ENCODE measurements at regions not wholly inside any gene's neighbourhood (a gene's known extent, or its start where the extent isn't known, plus 50 kb on each side); places are given as distances from the start of the nearest gene placed in this dataset.

- DNase-seq: no peak
Observed at GRCh38 chr4:3343358-3343757, 50.5 kb downstream of the RGS12 start.

DNA sequence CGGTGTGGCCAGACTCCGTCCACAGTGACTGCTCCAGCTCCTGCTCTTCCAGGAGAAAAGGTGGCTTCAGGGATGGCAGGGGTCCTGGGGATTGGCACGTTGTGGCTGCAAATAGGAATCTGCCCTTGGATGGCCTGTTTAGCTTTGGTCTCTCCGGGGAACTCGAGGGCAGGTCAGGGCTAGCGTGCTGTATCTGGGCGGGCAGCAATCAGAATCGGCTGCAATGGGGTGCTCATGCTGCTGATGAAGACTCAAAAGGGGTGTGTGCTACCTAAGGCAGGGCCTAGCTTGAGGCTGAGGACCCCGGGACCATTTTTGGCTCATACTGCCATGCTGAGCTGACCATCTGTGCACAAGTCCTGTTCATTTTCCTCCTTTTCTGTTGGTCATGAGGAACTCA, 51.3 kb downstream of the RGS12 start:
- DNase-seq: no peak

DNA sequence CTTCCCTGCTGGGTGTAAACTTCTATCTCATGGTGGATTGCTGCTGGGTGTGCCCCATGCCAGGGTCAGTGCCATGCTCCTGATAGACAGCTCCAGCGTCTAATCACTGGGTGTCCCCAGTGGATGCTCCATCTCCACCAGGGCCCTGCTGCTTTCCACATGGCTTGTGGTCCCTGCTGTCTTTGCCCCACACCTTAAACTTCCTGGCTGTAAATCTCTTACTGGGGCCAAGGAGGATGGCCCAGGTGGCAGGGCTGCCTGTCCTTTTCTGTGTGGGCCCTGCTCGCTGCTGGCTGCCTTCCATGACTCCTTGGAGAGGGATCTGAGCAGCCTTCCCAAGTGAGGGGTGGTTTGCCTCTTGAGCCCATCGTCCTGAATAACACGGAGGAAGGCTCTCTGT, 51.8 kb downstream of the RGS12 start:
- DNase-seq: no peak

- no peak for DNase-seq
Observed at GRCh38 chr4:3345384-3345783, 52.6 kb downstream of the RGS12 start.

DNA sequence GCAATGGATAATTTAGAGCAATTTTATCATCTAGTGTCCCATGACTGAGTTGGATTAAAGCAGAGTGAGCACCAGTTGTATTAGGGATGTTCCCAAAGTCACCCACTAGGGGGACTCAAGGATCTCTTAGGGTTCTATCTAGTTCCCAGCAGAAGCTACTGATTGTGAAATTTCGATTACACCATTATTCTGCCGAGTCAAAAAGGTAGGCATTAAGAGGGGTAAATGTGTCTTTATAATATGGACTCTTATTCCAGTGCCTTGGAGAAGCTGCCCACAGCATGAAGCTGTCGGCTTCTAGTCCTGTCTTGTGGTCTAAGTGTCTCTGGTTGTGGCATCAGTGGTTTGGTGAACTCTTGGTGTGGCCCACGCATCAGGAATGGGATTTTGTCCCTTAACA, 53.3 kb downstream of the RGS12 start:
- peak; percentile 55 for DNase-seq

DNA sequence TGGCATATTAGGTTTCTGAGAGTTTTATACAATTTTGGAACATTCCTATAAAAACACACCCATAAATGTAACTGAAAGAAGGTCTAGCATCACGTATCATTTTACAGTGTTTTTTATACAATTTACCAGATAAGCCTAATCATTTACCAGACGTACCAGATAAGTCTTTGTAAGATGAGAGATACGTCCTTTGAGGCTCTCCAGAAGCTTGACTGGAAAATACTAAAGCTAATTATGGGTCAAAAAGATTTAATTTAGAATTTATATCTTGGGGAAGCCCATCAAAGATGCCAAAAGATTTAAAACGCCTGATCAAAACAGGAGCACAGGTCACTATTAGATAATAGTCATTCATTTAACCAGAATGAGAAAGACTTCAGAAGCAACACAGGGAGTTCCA, 55.0 kb downstream of the RGS12 start:
- DNase-seq: no peak

- DNase-seq: no peak
Observed at GRCh38 chr4:3348621-3349020, 55.8 kb downstream of the RGS12 start.

DNA sequence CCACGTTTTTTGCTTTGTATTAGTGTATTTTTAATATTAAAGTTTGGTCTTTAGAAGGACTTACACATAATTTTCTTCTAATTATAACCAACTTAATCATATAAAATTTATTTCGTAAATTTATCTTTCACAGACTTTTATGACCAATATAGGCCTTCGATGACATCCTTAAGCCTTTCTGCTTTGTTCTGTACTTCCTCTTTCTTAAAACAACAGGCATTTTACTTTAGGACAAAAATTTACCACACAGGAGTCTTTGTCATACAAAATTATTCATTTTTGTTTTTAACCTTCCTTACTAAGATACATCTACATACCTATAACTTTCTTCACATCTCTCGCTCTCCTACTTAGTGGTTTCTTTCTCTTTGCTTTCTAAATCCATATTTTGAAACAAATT, 56.3 kb downstream of the RGS12 start:
- DNase-seq: no peak

DNA sequence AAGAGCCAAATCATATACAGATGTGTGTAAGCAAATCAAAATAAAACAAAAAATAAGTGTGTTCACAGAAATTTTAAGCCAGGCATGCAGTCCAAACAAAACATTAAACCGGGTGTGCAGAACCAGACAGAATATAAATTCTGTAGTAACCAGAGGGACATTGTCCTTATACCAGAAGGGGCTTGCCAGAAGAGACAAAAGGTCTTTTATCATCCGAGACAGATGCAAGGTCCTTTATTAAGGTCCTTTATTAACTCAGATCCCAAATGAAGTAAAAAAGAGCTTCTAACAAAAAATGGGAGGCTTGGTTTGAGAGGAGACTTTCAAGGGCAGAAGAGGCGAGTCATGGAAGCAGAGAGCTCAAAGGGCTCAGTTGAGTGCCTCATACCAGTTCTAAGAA, 59.2 kb downstream of the RGS12 start:
- DNase-seq: no peak

- DNase-seq: no peak
Observed at GRCh38 chr4:3352505-3352904, 59.7 kb downstream of the RGS12 start.

- no peak for DNase-seq
Observed at GRCh38 chr4:3352941-3353594, 60.2 kb downstream of the RGS12 start.

- DNase-seq: no peak
Observed at GRCh38 chr4:3353752-3354454, 61.1 kb downstream of the RGS12 start.

- DNase-seq: no peak
Observed at GRCh38 chr4:3354455-3354811, 61.6 kb downstream of the RGS12 start.

- no peak for DNase-seq
Observed at GRCh38 chr4:3355266-3355748, 62.5 kb downstream of the RGS12 start.

GRCh38 chr4:3358656-3359055, 65.8 kb downstream of the RGS12 start:
- DNase-seq: no peak

- DNase-seq: no peak
Observed at GRCh38 chr4:3360777-3361176, 68.0 kb downstream of the RGS12 start.

DNA sequence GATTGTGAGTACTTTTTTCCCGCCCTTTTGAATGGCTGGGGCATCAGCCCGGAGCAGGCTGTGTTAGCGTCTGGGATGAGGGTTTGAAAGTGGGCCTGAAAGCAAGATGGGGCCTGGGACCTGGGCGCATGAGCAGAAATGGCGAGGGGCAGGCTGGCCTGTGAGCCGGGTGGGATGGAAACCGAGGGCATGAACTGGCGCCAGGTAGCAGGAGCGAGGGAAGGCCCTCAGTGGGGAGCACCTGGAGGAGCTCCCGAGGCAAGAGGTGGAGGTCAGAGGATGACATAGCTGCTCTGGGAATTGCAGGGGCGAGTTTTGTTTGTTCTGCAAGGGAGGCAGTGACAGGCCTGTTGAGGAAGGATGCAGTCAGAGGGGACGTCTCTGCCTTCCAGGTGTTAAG, 68.6 kb downstream of the RGS12 start:
- DNase-seq: no peak

- DNase-seq: no peak
Observed at GRCh38 chr4:3361896-3362295, 69.1 kb downstream of the RGS12 start.

DNA sequence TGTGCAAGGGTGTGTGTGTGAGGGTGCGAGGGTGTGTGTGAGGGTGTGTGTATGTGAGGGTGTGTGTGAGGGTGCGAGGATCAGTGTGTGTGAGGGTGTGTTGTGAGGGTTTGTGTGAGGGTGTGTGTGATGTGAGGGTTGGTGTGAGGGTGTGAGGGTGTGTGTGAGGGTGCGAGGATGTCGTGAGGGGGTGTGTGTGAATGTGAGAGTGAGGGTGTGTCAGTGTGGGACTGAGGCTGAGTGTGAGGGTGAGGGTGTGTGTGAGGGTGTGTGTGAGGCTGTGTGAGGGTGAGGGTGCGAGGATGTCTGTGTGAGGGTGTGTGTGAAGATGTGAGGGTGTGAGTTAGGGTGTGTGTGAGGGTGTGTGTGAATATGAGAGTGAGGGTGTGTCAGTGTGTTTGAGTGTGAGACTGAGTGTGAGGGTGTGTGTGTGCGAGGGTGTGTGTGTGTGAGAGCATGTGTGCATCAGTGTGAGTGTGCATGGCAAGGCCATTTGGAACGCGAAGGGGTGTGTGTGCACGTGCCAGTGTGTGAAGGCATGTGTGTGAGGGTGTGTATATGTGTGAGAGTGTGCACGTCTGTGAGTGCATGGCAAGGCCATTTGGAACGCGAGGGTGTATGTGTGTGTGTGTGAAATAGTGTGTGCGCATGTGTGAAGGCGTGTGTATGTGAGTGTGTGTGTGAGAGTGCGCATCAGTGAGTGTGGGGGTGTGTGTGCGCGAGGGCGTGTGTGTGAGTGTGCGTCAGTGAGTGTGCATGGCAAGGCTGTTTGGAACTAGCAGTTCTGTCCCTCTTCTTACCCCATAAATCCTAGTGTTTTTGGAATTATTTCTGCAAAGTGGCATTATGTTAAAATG, 69.8 kb downstream of the RGS12 start:
- no peak for DNase-seq

DNA sequence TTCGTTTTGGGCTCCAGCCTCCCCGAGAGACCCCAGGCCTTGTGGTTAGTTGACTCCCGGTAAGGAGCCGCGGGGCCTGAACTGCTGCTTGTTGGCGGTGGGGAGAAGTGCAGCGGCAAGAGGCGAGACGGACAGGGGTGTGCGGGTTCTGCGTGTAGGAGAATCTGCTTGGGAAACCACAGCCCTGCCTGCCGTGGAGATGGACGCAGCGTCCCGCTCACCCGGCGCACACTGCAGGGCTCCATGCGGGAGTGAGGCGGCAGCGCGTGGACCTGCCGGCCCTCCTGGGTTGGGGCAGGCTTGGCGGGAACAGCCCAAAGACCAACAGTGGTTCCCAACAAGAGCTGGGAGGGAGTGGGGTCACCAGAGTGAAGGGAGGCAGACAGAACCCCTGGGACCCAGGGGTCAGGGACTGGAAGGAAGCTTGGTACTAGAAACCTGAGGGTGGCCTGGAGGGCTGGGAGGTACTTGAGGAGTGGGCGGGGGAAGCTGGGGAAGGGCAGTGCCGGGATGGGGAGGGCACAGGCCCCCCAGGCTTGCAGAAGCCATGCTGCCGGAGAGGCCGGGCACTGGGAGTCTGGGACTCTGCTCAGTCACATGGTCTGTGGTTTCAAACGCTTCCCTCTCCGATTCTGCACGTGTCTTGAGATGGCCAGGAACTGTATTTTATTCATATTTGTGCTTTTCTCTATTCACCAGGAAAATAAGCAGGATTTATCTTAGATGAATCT, 70.8 kb downstream of the RGS12 start:
- no peak for DNase-seq

- no peak for DNase-seq
Observed at GRCh38 chr4:3364199-3364598, 71.4 kb downstream of the RGS12 start.

GRCh38 chr4:3364634-3365314, 72.0 kb downstream of the RGS12 start:
- DNase-seq: no peak

GRCh38 chr4:3365326-3365725, 72.5 kb downstream of the RGS12 start:
- DNase-seq: no peak

Data from stimulated activated CD4-positive, alpha-beta T cell treated with anti-CD3 and anti-CD28 coated beads, Interleukin-4, amount 100 ng/mL, for 24 hours (primary cell).